HG02870 (cell line): ENCODE measurements at regions not wholly inside any gene's neighbourhood (a gene's known extent, or its start where the extent isn't known, plus 50 kb on each side); places are given as distances from the start of the nearest gene placed in this dataset.
"Not testable (repeated sequence)": the region's sequence is repeated elsewhere in the genome, so short reads cannot be mapped to it uniquely, and the experiment has no call there.

Source experiments
- ATAC-seq: cut with Tn5 transposase; IDR thresholded peaks from one replicate; pipeline ENCODE4 v1.9.1; 2021; ENCODE audit warnings: mild to moderate bottlenecking, moderate library complexity; ENCODE audit not compliant: unreplicated experiment

DNA sequence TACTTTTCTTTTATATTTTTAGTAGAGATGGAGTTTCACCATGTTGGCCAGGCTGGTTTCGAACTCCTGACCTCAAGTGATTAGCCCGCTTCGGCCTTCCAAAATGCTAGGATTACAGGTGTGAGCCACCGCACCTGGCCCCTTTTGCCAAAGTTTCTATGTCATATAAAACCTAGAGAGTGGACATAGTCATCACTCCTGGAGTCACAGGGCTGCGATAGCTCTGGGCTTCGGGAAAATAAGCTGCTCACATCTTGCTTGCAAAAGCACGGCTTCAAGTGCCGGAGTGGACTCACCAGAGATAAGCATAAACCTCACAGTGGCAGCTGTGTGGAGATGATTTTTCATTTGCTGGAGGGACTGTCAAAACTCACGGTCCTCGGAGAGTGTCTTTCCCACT, 171.2 kb downstream of the TEX29 start:
- no peak for ATAC-seq

GRCh38 chr13:111492341-111492950, 172.0 kb downstream of the TEX29 start:
- ATAC-seq = no peak

DNA sequence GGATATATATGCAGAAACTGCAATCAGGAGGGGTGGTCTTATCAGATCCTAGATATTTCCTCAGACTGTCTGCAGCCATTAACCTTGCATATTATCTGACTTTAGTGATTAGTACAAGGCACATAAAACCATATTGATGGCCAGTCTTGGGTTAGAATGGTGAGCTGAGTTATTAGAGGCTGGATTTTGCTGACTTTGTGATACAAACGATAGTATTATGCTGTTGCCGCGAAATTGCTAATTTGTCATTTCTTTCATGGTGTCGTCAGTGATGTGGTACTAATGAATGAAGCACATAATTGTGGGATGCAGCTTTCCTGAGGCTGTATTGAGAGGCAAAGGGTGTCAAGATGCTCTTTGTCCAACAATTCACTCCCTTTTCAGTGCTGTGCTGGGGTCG, 172.5 kb downstream of the TEX29 start:
- ATAC-seq = no peak

DNA sequence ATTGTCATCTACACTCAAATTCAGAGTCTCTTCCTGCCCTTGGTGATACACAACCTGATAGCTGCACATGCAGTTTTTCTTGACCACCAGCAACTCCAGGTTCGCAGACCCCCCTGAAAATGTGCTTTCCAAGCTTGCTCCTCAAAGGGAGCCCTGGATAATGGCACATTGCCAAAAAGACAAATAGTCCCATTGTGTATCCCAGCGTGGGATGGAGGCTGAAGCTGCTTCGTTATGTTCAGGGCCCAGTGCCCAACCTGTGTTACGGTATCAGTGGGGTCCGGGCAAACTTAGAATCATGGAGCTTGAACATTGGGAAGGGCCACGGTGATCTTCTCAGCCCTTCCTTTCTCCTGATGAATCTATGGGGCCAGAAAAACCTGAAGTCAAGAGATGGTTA, 173.0 kb downstream of the TEX29 start:
- ATAC-seq = no peak

GRCh38 chr13:111494641-111495040, 174.2 kb downstream of the TEX29 start:
- no peak for ATAC-seq

DNA sequence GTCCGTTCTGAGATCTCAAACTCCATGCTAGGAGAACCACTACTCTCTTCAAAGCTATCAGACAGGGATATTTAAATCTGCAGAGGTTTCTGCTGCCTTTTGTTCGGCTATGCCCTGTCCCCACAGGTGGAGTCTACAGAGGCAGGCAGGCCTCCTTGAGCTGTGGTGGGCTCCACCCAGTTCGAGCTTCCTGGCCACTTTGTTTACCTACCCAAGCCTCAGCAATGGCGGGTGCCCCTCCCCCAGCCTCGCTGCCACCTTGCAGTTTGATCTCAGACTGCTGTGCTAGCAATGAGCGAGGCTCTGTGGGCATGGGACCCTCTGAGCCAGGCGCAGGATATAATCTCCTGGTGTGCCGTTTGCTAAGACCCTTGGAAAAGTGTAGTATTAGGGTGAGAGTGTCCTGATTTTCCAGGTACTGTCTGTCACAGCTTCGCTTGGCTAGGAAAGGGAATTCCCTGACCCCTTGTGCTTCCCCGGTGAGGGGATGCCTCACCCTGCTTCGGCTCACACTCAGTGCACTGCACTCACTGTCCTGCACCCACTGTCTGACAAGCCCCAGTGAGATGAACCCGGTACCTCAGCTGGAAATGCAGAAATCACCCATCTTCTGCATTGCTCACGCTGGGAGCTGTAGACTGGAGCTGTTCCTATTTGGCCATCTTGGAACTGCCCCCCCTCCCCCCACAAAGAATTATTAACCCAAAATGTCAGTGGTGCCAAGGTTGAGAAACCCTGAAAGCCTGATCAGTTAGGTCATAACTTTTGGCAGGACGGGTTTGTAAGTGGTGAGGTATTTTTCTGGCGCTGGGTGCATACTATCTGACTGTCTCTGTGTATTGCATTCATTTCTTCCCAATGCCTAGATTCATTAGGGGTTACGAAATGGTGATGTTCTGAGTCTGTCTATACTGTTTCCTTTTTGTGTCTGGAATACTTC, 181.4 kb downstream of the TEX29 start:
- not testable (repeated sequence) for ATAC-seq

- ATAC-seq = no peak
Observed at GRCh38 chr13:111502957-111503356, 182.5 kb downstream of the TEX29 start.

DNA sequence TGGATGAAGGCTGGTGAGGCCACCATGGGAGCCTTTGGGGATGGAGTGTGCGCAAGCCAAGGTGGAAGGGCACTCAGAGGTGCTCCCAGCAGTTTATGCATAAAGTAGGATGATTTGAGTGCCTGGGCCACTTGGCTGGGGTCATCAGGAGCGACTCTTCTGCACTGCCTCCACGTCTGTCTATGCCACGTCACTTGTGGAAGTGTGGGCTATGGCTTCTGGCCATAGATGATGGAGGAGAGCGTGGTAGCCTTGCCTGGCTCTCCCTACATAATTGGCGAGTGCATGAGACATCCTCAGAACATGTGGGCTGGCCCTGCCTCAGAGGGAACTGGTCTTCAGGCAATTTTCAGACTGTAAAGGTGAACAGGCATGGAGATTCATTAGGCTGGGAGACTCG, 182.9 kb downstream of the TEX29 start:
- no peak for ATAC-seq

DNA sequence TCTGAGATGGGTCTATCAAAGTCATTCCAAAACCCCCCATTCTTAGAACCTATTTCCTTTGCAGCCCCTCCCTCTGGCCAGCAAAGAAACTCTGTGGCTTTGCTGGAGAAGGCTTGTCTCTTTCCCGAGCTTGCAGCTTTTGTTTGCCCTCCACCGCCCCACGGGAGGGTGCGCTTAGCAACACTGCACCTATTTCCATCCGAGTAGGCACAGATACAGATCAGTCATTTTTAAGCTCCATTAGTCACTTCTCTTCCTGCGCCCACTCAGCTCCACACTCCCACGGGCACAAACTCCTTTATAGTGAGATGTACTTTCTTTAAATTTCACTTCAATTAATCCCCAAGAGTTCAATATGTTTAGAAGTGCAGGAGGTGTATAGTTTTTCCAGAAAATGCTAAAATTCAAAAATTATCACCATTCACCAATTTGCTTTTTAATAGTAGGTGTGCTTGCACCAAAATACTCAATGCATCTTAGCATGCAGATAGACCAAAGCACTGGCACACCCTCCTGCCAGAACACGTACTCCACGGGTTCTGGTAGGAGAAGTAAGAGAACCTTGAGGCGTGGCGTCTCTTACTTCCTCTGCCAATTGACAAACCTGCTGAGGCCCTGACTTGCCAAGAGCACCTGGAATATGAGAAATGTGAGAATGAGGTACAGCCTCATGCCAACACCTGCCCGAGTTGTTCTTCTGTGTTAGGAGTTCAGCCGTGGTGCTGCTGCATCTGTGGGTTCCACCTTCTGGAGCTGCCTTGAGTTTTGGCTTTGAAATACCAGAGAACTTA, 183.7 kb downstream of the TEX29 start:
- ATAC-seq = no peak

- no peak for ATAC-seq
Observed at GRCh38 chr13:111505175-111505777, 184.8 kb downstream of the TEX29 start.

GRCh38 chr13:111506125-111506524, 185.7 kb downstream of the TEX29 start:
- ATAC-seq = no peak

DNA sequence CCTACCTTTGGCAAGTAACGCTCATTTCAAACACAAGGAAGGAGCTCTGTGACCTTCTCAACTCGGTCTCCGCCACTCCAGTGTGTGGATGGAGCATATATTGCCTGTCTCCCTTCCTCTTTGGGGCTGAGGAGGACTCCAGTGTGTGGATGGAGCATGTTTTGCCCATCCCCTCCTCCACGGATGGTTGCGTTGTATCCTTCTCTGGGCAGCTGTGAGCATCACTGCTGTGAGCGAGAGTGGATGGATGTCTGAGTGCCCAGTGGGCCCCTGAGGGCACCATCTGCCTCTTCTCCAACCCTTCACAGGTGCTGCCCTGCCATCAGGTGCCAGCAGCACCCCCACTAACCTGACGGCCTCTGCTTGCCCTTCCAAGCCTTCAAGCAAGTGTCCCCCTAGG, 186.2 kb downstream of the TEX29 start:
- no peak for ATAC-seq

DNA sequence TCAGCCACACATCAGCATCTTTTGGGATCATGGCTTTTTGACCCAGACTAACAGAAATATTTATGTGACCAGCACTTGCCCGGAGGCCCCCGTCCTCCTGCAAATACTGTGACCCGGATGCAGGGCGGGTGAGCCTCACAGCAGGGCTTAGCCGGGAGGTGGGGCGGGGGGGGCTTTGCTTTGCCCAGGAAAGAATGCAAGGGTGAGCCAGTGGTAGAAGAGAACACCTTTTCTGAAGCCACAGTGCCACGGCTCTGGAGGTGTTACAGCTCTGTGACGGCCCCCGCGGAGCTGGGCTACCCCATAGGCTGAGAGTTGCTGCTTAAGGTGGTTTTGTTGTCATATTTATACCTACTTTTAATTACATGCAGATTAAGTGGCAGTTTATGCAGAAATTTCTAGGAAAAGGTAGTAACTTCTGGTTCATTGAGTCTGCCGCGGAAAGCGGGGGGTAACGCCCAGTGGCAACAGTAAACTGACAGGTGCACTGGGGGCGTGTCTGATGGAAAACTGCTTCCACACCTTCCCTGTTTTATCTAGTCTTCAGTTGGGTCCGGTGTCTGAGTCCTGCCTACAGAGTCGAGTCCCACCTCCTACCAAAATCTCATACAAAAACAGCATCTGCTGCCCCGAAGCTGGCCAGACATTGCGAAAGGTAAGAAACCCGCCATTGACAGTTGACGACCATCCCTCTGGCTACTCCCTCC, 187.9 kb downstream of the TEX29 start:
- ATAC-seq = no peak

DNA sequence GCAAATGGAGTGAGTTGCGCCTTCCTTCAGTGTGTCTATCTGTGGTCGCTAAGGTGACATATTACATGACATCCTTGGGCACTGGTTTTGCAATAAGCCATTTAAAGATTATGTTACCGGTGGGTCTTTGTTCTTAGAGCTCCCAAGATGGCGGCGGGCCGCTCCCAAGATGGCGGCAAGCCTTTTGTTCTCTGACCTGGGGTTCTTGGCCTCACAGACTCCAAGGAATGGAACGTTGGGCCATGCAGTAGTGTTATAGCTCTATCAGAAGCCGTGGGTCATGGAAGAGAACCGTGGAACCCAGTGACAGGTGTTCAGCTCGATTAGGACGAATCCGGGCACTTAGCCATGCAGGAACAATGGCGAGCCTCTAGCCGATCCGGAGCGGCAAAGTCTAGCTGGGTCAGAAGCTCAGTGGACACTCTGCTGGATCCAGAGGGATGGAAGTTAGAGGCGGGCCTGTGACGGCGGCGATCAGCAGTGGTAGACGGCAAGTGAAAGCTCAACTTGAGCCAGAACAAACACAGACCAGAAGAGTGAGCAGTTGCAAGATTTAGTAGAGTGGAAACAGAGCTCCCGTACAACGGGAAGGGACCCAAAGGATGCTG, 188.6 kb downstream of the TEX29 start:
- no peak for ATAC-seq

GRCh38 chr13:111510502-111511218, 190.2 kb downstream of the TEX29 start:
- no peak for ATAC-seq

- no peak for ATAC-seq
Observed at GRCh38 chr13:111511219-111511732, 190.8 kb downstream of the TEX29 start.

DNA sequence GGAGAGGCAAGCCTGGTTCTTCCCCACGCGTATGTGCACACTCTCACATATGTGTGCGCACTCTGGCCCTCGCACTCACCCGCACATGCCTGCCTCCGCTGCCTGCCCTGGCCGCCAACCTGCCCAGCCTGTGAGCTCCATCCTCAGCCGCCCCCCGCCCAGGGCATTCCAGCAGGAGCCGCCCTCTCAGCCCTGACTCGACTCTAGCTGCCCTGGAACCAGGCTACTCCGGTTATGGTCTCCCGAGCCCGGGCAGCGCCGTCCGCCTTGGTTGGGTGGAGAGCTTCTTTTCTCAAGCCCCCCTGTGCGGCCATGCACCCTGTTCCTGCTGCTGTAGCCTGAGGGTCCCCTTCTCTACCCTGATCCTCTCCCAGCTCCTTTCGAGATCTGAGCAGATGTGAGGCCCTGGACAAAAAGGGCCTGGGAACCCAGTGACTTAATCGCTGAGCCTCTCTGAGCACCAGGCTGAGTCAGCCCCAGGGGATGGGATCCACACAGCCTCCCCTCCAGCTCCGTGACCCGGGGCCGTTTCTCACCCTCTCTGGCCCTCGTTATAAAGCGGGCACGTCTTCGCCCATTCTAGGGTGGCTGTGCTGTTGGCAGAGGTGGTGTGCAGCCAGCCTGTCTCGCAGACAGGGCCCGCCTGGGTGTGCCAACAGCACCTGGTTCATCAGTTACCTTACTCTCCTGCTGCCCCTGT, 191.5 kb downstream of the TEX29 start:
- ATAC-seq = no peak

DNA sequence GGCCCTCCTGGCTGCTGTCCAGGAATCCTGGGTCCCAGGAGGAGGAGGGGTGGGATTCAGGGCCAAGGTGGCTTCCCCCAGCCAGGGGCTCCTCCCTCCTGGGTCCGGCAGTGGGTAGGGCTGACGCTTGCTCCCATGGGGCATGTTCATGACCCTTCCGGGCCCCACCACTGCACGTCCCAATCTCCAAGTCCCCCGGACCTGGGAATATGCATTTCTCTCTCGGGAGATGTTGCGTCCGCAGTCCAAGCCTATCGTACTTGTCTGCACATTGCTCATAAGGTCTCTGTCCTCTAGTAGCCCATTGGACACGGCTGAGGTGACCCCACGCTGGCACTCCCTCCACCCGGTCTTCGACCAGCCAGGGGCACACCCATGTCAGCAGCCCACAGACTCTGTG, 192.3 kb downstream of the TEX29 start:
- ATAC-seq = no peak
